ENCODE measurements at regions not wholly inside any gene's neighbourhood (a gene's known extent, or its start where the extent isn't known, plus 50 kb on each side); places are given as distances from the start of the nearest gene placed in this dataset.

DNA sequence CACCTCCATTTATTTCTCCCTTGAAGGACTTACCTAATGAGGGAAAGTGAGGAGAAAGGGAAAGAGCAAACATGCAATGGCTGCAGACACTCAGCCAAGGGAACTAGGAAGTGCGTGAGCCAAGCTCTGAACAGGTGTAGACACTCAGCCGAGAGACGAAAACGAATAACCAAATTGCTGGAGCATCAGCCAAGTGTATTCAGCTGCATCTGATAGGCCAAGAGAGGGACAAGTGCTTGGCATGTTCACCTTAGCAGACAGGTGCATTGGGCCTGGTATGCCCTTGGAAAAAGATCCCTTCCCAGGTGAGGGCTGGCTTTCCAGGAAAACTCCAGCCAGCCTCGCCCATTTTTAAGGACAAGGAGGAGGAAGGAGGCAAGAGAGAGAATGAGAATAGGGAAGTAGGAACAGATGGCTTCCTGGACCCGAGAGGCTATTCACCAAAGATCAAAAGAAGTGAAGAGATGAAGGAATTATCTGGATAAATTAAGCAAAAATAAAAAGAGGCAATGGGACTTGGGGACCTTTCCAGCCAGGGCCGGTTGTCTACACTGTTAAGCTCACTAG lies 184.7 kb downstream of the TOMM20 start:
- Histone ChIP-seq H3K27ac (ENCODE audit: insufficient read length, low read depth, low read length) (no peak overlapping the region), H3K4me1 (ENCODE audit: insufficient read depth, low read length) (peaks cover 3% of the 10 kb centered on the region; the same call in 1 of the 2 replicates), H3T11ph (ENCODE audit: low read length) (no peak overlapping the region), H3K14ac (ENCODE audit: insufficient read depth, low read length) (no peak overlapping the region), H3K27me3 (ENCODE audit: insufficient read depth, low read length) (no peaks in the 10 kb centered on the region), H3K9ac (ENCODE audit: extremely low read depth, insufficient read length, low read length) (no peak overlapping the region), H3K18ac (ENCODE audit: insufficient read length, low read depth, low read length) (no peak overlapping the region), H3K23ac (ENCODE audit: insufficient read length, low read depth, low read length) (no peak overlapping the region), H3K79me1 (ENCODE audit: insufficient read depth, low read depth, low read length, poor library complexity, severe bottlenecking) (no peaks in the 10 kb centered on the region), H3K4ac (ENCODE audit: low read depth, low read length) (no peak overlapping the region), H2BK120ac (ENCODE audit: low read depth, low read length, poor library complexity, severe bottlenecking) (no peak overlapping the region), H2BK12ac (ENCODE audit: insufficient read length, low read depth, low read length) (no peak overlapping the region), H4K91ac (ENCODE audit: insufficient read length, low read depth, low read length) (no peak overlapping the region), H3K9me3 (ENCODE audit: control insufficient read depth, low read depth, low read length) (no peaks in the 10 kb centered on the region), H2BK5ac (ENCODE audit: insufficient read length, low read length) (no peak overlapping the region), H4K20me1 (ENCODE audit: control insufficient read depth, insufficient read depth, insufficient read length) (no peaks in the 10 kb centered on the region), H3K4me2 (ENCODE audit: insufficient read depth, insufficient read length, low read length) (no peak overlapping the region), H2AK5ac (ENCODE audit: insufficient read length, low read length) (no peak overlapping the region), H4K8ac (replicated peaks; ENCODE audit: insufficient read length, low read depth, low read length) (no peak overlapping the region), H3K56ac (ENCODE audit: insufficient read length, low read depth, low read length) (no peak overlapping the region), H3K23me2 (ENCODE audit: insufficient read length, low read depth, low read length, poor library complexity, severe bottlenecking) (no peaks in the 10 kb centered on the region), H2BK15ac (ENCODE audit: low read depth, low read length) (no peak overlapping the region), H2BK20ac (ENCODE audit: low read depth, low read length, poor library complexity, severe bottlenecking) (no peak overlapping the region), H3K79me2 (ENCODE audit: insufficient read depth, low read length) (no peaks in the 10 kb centered on the region), H4K5ac (ENCODE audit: insufficient read length, low read depth, low read length) (no peak overlapping the region), H2AFZ (ENCODE audit: low read length) (no peak overlapping the region)
- TF ChIP-seq, protein P1, sequence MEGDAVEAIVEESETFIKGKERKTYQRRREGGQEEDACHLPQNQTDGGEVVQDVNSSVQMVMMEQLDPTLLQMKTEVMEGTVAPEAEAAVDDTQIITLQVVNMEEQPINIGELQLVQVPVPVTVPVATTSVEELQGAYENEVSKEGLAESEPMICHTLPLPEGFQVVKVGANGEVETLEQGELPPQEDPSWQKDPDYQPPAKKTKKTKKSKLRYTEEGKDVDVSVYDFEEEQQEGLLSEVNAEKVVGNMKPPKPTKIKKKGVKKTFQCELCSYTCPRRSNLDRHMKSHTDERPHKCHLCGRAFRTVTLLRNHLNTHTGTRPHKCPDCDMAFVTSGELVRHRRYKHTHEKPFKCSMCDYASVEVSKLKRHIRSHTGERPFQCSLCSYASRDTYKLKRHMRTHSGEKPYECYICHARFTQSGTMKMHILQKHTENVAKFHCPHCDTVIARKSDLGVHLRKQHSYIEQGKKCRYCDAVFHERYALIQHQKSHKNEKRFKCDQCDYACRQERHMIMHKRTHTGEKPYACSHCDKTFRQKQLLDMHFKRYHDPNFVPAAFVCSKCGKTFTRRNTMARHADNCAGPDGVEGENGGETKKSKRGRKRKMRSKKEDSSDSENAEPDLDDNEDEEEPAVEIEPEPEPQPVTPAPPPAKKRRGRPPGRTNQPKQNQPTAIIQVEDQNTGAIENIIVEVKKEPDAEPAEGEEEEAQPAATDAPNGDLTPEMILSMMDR (conservative IDR thresholded peaks at IDR 0.05), result no peak
- H3K36me3 Mint-ChIP-seq (ENCODE audit: insufficient read depth in 1 of 3, low read depth in 3 of 3), result peaks cover 0 to under 1% (median under 1%) of the 10 kb centered on the region in 3 experiments; a peak in 3 of 7 replicates
- no peak overlapping the region for H3K4me3 Mint-ChIP-seq
- H3K27me3 Mint-ChIP-seq (ENCODE audit: low read depth), result no peaks in the 10 kb centered on the region; the same call in 1 of the 2 replicates
- no CpG with 5 or more reads among the region's 7 CpGs for WGBS (ENCODE audit: extremely low coverage, insufficient read length, low lambda C conversion rate)
- 0 out of 4 replicates have a peak, but pooled peaks cover 0 to 7% of the 10 kb centered on the region in 2 experiments for H3K4me1 Mint-ChIP-seq
- no peak overlapping the region for H3K27ac Mint-ChIP-seq
- DNase-seq, result no peak
- peaks cover under 1 to 3% of the 10 kb centered on the region in 2 experiments; a peak in 3 of 5 replicates for H3K9me3 Mint-ChIP-seq

Data from H9 (cell line).